PC-9 (cell line): ENCODE measurements at regions not wholly inside any gene's neighbourhood (a gene's known extent, or its start where the extent isn't known, plus 50 kb on each side); places are given as distances from the start of the nearest gene placed in this dataset.

Source experiments
- EZH2 ChIP-seq: fragments of 200-600 bp; sonication (generic); IDR thresholded peaks from 2 replicates; pipeline ENCODE4 v1.8.0; 2017; ENCODE audit warnings: antibody characterized with exemption, low read depth
- TF ChIP-seq, protein P1 (sequence below): fragments of 200-600 bp; sonication (generic); conservative IDR thresholded peaks from 2 replicates; pipeline ENCODE4 v1.6.1; 2017; ENCODE audit warnings: mixed run types, antibody characterized with exemption, mild to moderate bottlenecking, moderate library complexity

DNA sequence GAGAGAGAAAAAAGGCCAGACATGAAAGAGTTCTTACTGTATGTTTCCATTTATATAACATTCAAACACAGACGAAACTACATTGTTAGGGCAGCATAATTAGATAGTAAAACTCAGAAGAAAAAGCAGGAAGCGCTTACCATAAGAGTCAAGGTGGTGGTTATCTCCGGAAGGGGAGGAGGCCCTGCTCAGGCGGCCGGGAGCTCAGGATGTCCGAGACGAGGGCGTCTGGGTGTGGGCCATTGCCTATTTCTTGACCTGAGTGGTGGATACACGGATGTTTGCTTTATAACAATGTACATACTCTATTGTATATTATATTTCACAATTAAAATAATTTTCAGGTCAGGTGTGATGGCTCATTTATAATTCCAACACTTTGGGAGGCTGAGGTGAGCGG, 80.9 kb upstream of the COL5A1 start:
- TF ChIP-seq, protein P1, sequence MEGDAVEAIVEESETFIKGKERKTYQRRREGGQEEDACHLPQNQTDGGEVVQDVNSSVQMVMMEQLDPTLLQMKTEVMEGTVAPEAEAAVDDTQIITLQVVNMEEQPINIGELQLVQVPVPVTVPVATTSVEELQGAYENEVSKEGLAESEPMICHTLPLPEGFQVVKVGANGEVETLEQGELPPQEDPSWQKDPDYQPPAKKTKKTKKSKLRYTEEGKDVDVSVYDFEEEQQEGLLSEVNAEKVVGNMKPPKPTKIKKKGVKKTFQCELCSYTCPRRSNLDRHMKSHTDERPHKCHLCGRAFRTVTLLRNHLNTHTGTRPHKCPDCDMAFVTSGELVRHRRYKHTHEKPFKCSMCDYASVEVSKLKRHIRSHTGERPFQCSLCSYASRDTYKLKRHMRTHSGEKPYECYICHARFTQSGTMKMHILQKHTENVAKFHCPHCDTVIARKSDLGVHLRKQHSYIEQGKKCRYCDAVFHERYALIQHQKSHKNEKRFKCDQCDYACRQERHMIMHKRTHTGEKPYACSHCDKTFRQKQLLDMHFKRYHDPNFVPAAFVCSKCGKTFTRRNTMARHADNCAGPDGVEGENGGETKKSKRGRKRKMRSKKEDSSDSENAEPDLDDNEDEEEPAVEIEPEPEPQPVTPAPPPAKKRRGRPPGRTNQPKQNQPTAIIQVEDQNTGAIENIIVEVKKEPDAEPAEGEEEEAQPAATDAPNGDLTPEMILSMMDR, result no peak
- no peak for TF ChIP-seq EZH2
